H1 (cell line): ENCODE measurements at regions not wholly inside any gene's neighbourhood (a gene's known extent, or its start where the extent isn't known, plus 50 kb on each side); places are given as distances from the start of the nearest gene placed in this dataset.

Experiments
- CTCF ChIA-PET: fragments of 300-600 bp; sonication (Branson Sonifier 250); formaldehyde crosslinking; loops from one replicate; lab custom pipeline; 2021; ENCODE audit not compliant: partially characterized antibody; lab: Charles Lee
- POLR2A ChIA-PET: fragments of 300-600 bp; sonication (Branson Sonifier 250); formaldehyde crosslinking; loops from one replicate; lab custom pipeline; 2021; ENCODE audit warnings: inconsistent platforms; ENCODE audit not compliant: partially characterized antibody; lab: Charles Lee
- DNase-seq, 2 experiments: peaks; one replicate each; pipeline versions ENCODE4 v3.0.0 to v3.0.0-alpha.2; 2010 to 2022; ENCODE audit warnings: low spot score in 2 of 2, low read depth in 1 of 2, mixed read lengths in 1 of 2
- FAIRE-seq: peaks from 2 replicates; lab custom pipeline; 2011; peaks lifted over from hg19 to GRCh38; lab: Jason Lieb, UNC
- H2AFZ ChIP-seq: 2 replicates; pipeline ENCODE4 v1.8.1; 2012; ENCODE audit warnings: low read length, inconsistent platforms
- H2AK5ac ChIP-seq: 2 replicates; pipeline ENCODE4 v1.6.1; 2013; ENCODE audit warnings: low read depth, low read length
- H2BK120ac ChIP-seq: replicated peaks from 2 replicates; pipeline ENCODE3; 2013; ENCODE audit warnings: low read depth, low read length, inconsistent platforms
- H2BK12ac ChIP-seq: 2 replicates; pipeline ENCODE4 v1.6.1; 2013; ENCODE audit warnings: low read depth, low read length
- H2BK15ac ChIP-seq: 2 replicates; pipeline ENCODE4 v1.6.1; 2013; ENCODE audit warnings: low read length
- H2BK20ac ChIP-seq: 2 replicates; pipeline ENCODE4 v1.6.1; 2013; ENCODE audit warnings: low read length
- H2BK5ac ChIP-seq: 2 replicates; pipeline ENCODE4 v1.6.1; 2013; ENCODE audit warnings: low read depth, low read length
- H3K14ac ChIP-seq: 2 replicates; pipeline ENCODE4 v1.6.1; 2013; ENCODE audit warnings: inconsistent platforms; ENCODE audit not compliant: insufficient read length
- H3K18ac ChIP-seq: 2 replicates; pipeline ENCODE4 v1.6.1; 2013; ENCODE audit warnings: low read length; ENCODE audit errors: extremely low read depth
- H3K23ac ChIP-seq: 2 replicates; pipeline ENCODE4 v1.6.1; 2013; ENCODE audit warnings: inconsistent platforms; ENCODE audit not compliant: insufficient read length
- H3K23me2 ChIP-seq: 2 replicates; pipeline ENCODE4 v1.6.1; 2013; ENCODE audit warnings: low read depth, low read length
- H3K27ac ChIP-seq: 2 replicates; pipeline ENCODE4 v1.6.1; 2011; ENCODE audit warnings: low read depth, low read length, inconsistent platforms
- H3K27me3 ChIP-seq, 4 experiments: replicated peaks in 1 of 4; 1 replicate in 1 of 4; 2 replicates in 3 of 4; pipeline versions ENCODE4 v1.6.1 to v1.8.1; 2011 to 2013; ENCODE audit warnings: low read length in 3 of 4, mild to moderate bottlenecking in 3 of 4, inconsistent platforms in 2 of 4, mixed read lengths in 2 of 4, moderate library complexity in 1 of 4; ENCODE audit not compliant: control insufficient read depth in 3 of 4, insufficient read depth in 3 of 4; ENCODE audit errors: extremely low read depth in 1 of 4
- H3K36me3 ChIP-seq, 4 experiments: 2 replicates each; pipeline versions ENCODE4 v1.6.1 to v1.8.1; 2011 to 2013; ENCODE audit warnings: mild to moderate bottlenecking in 4 of 4, low read length in 3 of 4, moderate library complexity in 2 of 4, control low read depth in 1 of 4, inconsistent platforms in 1 of 4; ENCODE audit not compliant: insufficient read depth in 4 of 4, control insufficient read depth in 2 of 4
- H3K4ac ChIP-seq: replicated peaks from 2 replicates; pipeline ENCODE3; 2013; ENCODE audit warnings: low read length, low read depth, mixed read lengths, inconsistent platforms; ENCODE audit not compliant: insufficient read length
- H3K4me1 ChIP-seq, 4 experiments: replicated peaks in 1 of 4; 1 replicate in 1 of 4; 2 replicates in 3 of 4; pipeline versions ENCODE4 v1.6.1 to v1.8.1; 2011 to 2013; ENCODE audit warnings: low read length in 3 of 4, inconsistent platforms in 2 of 4, mixed read lengths in 1 of 4; ENCODE audit not compliant: insufficient read depth in 4 of 4, control insufficient read depth in 3 of 4
- H3K4me2 ChIP-seq, 2 experiments: 2 replicates each; pipeline versions ENCODE4 v1.6.1 to v1.8.1; 2011 to 2013; ENCODE audit warnings: low read depth in 2 of 2, low read length in 2 of 2, control low read depth in 1 of 2, inconsistent platforms in 1 of 2, mild to moderate bottlenecking in 1 of 2; ENCODE audit not compliant: insufficient read depth in 1 of 2
- H3K4me3 ChIP-seq, 4 experiments: fragments of 200-600, 300-600 bp in 1 of 4; sonication (generic), shearing (Covaris generic), sonication (Bioruptor Twin) in 1 of 4; 2 replicates each; pipeline versions ENCODE4 v1.5.1 to v1.8.1; 2011 to 2016; ENCODE audit warnings: low read length in 4 of 4, low read depth in 3 of 4, control low read depth in 2 of 4, inconsistent platforms in 2 of 4, mild to moderate bottlenecking in 2 of 4, mixed read lengths in 1 of 4, moderate library complexity in 1 of 4; ENCODE audit not compliant: insufficient read depth in 2 of 4; ENCODE audit errors: extremely low read depth in 1 of 4
- H3K56ac ChIP-seq: replicated peaks from 2 replicates; pipeline ENCODE3; 2013; ENCODE audit warnings: low read depth, mild to moderate bottlenecking, mixed read lengths, low read length, inconsistent platforms; ENCODE audit not compliant: insufficient read length
- H3K79me1 ChIP-seq: 2 replicates; pipeline ENCODE4 v1.6.1; 2013; ENCODE audit warnings: low read depth, low read length, control low read depth
- H3K79me2 ChIP-seq, 2 experiments: 2 replicates each; pipeline versions ENCODE4 v1.6.1 to v1.8.1; 2012 to 2013; ENCODE audit warnings: low read length in 2 of 2, mild to moderate bottlenecking in 2 of 2, inconsistent platforms in 1 of 2; ENCODE audit not compliant: insufficient read depth in 2 of 2, control insufficient read depth in 1 of 2
- H3K9ac ChIP-seq, 4 experiments: replicated peaks in 1 of 4; 1 replicate in 1 of 4; 2 replicates in 3 of 4; pipeline versions ENCODE4 v1.6.1 to v1.8.1; 2011 to 2013; ENCODE audit warnings: low read depth in 3 of 4, low read length in 3 of 4, control low read depth in 2 of 4, mild to moderate bottlenecking in 2 of 4, moderate library complexity in 2 of 4, inconsistent platforms in 1 of 4; ENCODE audit errors: extremely low read depth in 1 of 4
- H3K9me3 ChIP-seq, 2 experiments: 2 replicates each; pipeline versions ENCODE4 v1.6.1 to v1.8.1; 2012 to 2013; ENCODE audit warnings: mild to moderate bottlenecking in 2 of 2, moderate library complexity in 2 of 2, control low read depth in 1 of 2, inconsistent platforms in 1 of 2, low read depth in 1 of 2, low read length in 1 of 2, mixed read lengths in 1 of 2; ENCODE audit not compliant: insufficient read depth in 2 of 2
- H4K20me1 ChIP-seq, 2 experiments: replicated peaks in 1 of 2; 2 replicates each; pipeline versions ENCODE3 to v1.8.1; 2011 to 2013; ENCODE audit warnings: inconsistent platforms in 2 of 2, low read length in 2 of 2, mild to moderate bottlenecking in 1 of 2; ENCODE audit not compliant: insufficient read depth in 2 of 2, control insufficient read depth in 1 of 2
- H4K5ac ChIP-seq: 2 replicates; pipeline ENCODE4 v1.6.1; 2013; ENCODE audit warnings: low read length, low read depth, mixed read lengths, inconsistent platforms; ENCODE audit not compliant: insufficient read length
- H4K8ac ChIP-seq: 2 replicates; pipeline ENCODE4 v1.8.0; 2013; ENCODE audit warnings: mild to moderate bottlenecking, moderate library complexity, low read length, inconsistent platforms; ENCODE audit not compliant: insufficient read depth; ENCODE audit errors: extremely low read depth
- H4K91ac ChIP-seq: replicated peaks from 2 replicates; pipeline ENCODE3; 2013; ENCODE audit warnings: low read length, mixed read lengths, inconsistent platforms; ENCODE audit not compliant: insufficient read length
- BCL11A ChIP-seq, 2 experiments: IDR thresholded peaks; one replicate each; pipeline ENCODE4 v1.6.1; 2011; ENCODE audit warnings: low read depth in 2 of 2, low read length in 2 of 2, mild to moderate bottlenecking in 2 of 2
- BRCA1 ChIP-seq: IDR thresholded peaks from 2 replicates; pipeline ENCODE4 v1.6.1; 2012; ENCODE audit warnings: low read depth, low read length, improper control_type of control experiment
- CTCF ChIP-seq, 3 experiments: IDR thresholded peaks; 1 replicate in 2 of 3; 2 replicates in 1 of 3; pipeline versions ENCODE4 v1.5.1 to v1.6.1; 2011; ENCODE audit warnings: low read length in 3 of 3, mild to moderate bottlenecking in 3 of 3, inconsistent platforms in 2 of 3, low read depth in 1 of 3, moderate library complexity in 1 of 3; ENCODE audit not compliant: insufficient read depth in 1 of 3; ENCODE audit errors: control extremely low read depth in 1 of 3
- EGR1 ChIP-seq: IDR thresholded peaks from 2 replicates; pipeline ENCODE4 v1.6.1; 2011; ENCODE audit warnings: low read depth, low read length, borderline replicate concordance
- EP300 ChIP-seq, 2 experiments: IDR thresholded peaks; 1 replicate in 1 of 2; 2 replicates in 1 of 2; pipeline ENCODE4 v1.6.1; 2011 to 2012; ENCODE audit warnings: low read depth in 2 of 2, low read length in 2 of 2, mild to moderate bottlenecking in 2 of 2, borderline replicate concordance in 1 of 2, inconsistent platforms in 1 of 2, moderate library complexity in 1 of 2
- EZH2 ChIP-seq: fragments of 200-600 bp; sonication (generic); IDR thresholded peaks from 2 replicates; pipeline ENCODE4 v1.7.1; 2012; ENCODE audit warnings: low read depth, mild to moderate bottlenecking, moderate library complexity, low read length, inconsistent platforms; ENCODE audit not compliant: severe bottlenecking
- GTF2F1 ChIP-seq: IDR thresholded peaks from 2 replicates; pipeline ENCODE4 v1.6.1; 2012; ENCODE audit warnings: low read depth, low read length, improper control_type of control experiment, borderline replicate concordance
- HDAC2 ChIP-seq, 2 experiments: fragments of 300-600 bp in 1 of 2; sonication (generic) in 1 of 2; IDR thresholded peaks; 2 replicates each; pipeline ENCODE4 v1.6.1; 2011 to 2012; ENCODE audit warnings: low read depth in 2 of 2, low read length in 2 of 2, mild to moderate bottlenecking in 2 of 2, moderate library complexity in 2 of 2, borderline replicate concordance in 1 of 2, inconsistent platforms in 1 of 2
- PHF8 ChIP-seq: fragments of 200-600 bp; sonication (generic); conservative IDR thresholded peaks from 2 replicates; pipeline ENCODE4 v1.7.1; 2012; ENCODE audit warnings: low read depth, mild to moderate bottlenecking, inconsistent platforms, low read length, moderate library complexity
- POLR2AphosphoS5 ChIP-seq: IDR thresholded peaks from 2 replicates; pipeline ENCODE4 v1.6.1; 2011; ENCODE audit warnings: low read depth, low read length
- SP4 ChIP-seq: IDR thresholded peaks from 2 replicates; pipeline ENCODE4 v1.6.1; 2012; ENCODE audit warnings: low read length, inconsistent platforms
- TAF7 ChIP-seq: optimal IDR thresholded peaks from 2 replicates; pipeline ENCODE3; 2011; ENCODE audit warnings: low read depth, mild to moderate bottlenecking, inconsistent platforms, low read length, moderate library complexity, borderline replicate concordance
- WGBS, 2 experiments: shearing (Covaris generic) in 1 of 2; methylation state at CpG; one replicate each; pipeline versions ENCODE4 v1.1.6 to v1.1.7; 2013 to 2015; ENCODE audit warnings: low lambda C conversion rate in 2 of 2, mixed read lengths in 2 of 2, inconsistent platforms in 1 of 2, low coverage in 1 of 2, missing lambda C conversion rate in 1 of 2; ENCODE audit not compliant: insufficient replicate concordance in 2 of 2, insufficient coverage in 1 of 2, insufficient read length in 1 of 2; ENCODE audit errors: extremely low coverage in 1 of 2, missing lambda C conversion rate in 1 of 2; 5-methylcytosine and 5-hydroxymethylcytosine counted together

DNA sequence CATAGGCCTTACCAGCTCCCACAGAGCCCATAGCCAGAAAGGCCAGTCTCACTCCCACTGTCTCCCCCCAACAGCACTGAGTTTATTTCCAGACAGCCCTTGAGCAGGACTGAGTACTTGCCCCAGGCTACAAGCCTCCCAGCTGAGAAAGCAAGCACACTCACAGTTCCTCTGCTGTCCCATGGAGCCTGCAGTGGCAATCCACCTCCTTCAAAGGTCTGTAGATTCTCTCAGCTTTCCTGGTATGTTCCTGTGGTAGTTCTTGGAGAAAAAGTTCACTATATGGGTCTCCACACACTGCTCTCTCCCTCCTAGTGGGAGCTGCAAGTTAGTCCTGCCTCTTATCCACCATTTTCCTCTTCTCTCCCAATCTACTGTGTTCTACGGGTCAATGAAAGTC, 728.7 kb downstream of the DIAPH3 start:
- CTCF ChIA-PET, result no interaction called here
- Histone ChIP-seq H3K18ac (no peak overlapping the region), H2BK15ac (no peak overlapping the region)

More for the DNA sequence above, 728.7 kb downstream of the DIAPH3 start:
- WGBS, 2 experiments, result 100% methylated on average over 1 of the region's 1 CpG; no CpG with 5 or more reads in 1 of the 2 experiments
- Histone ChIP-seq H2AK5ac (no peak overlapping the region), H3K23ac (no peak overlapping the region), H3K4me1 (no peaks in the 10 kb centered on the region), H2BK120ac (no peak overlapping the region), H4K5ac (no peak overlapping the region), H4K91ac (no peak overlapping the region), H2BK12ac (no peak overlapping the region), H2AFZ (no peak overlapping the region), H2BK5ac (no peak overlapping the region), H3K27ac (no peak overlapping the region), H3K4me2 (no peak overlapping the region), H3K56ac (no peak overlapping the region), H3K4ac (no peak overlapping the region), H3K14ac (no peak overlapping the region), H4K20me1 (no peaks in the 10 kb centered on the region), H3K79me2 (no peaks in the 10 kb centered on the region), H3K4me3 (no peak overlapping the region), H3K79me1 (no peaks in the 10 kb centered on the region), H3K9ac (no peak overlapping the region), H3K23me2 (no peaks in the 10 kb centered on the region), H2BK20ac (no peak overlapping the region), H3K36me3 (0 out of 8 replicates have a peak, but pooled peaks cover 0 to 2% (median 0%) of the 10 kb centered on the region in 4 experiments), H3K9me3 (peaks cover 13 to 17% of the 10 kb centered on the region in 2 experiments), H4K8ac (no peak overlapping the region; the same call in 1 of the 2 replicates), H3K27me3 (no peaks in the 10 kb centered on the region; a peak in 1 of 7 replicates)
- no peak for FAIRE-seq
- POLR2A ChIA-PET, result no interaction called here
- DNase-seq, result no peak
- TF ChIP-seq PHF8, result no peak
- TF ChIP-seq HDAC2 (IDR thresholded peaks at IDR 0.05; ENCODE audit: borderline replicate concordance in 1 of 2, low read depth in 2 of 2, low read length in 2 of 2), result no peak
- TF ChIP-seq POLR2AphosphoS5, result no peak
- no peak for TF ChIP-seq BRCA1
- TF ChIP-seq EP300 (IDR thresholded peaks at IDR 0.05; ENCODE audit: borderline replicate concordance in 1 of 2, low read depth in 2 of 2, low read length in 2 of 2), result no peak
- TF ChIP-seq EZH2, result no peak
- TF ChIP-seq EGR1, result no peak
- no peak for TF ChIP-seq BCL11A (IDR thresholded peaks at IDR 0.05; ENCODE audit: low read depth in 2 of 2, low read length in 2 of 2)
- TF ChIP-seq TAF7, result no peak
- TF ChIP-seq SP4, result no peak
- TF ChIP-seq CTCF (IDR thresholded peaks at IDR 0.05; ENCODE audit: control extremely low read depth in 1 of 3, insufficient read depth in 1 of 3, low read depth in 1 of 3, low read length in 3 of 3), result no peak
- TF ChIP-seq GTF2F1, result no peak
